GM10248 (cell line): ENCODE measurements at regions not wholly inside any gene's neighbourhood (a gene's known extent, or its start where the extent isn't known, plus 50 kb on each side); places are given as distances from the start of the nearest gene placed in this dataset.

Source experiments
- CTCF ChIA-PET: fragments of 300-600 bp; sonication (Branson Sonifier 250); formaldehyde crosslinking; extraction: SDS; loops from one replicate; lab custom pipeline; 2021; ENCODE audit warnings: antibody characterized with exemption; lab: Yijun Ruan, JAX
- POLR2A ChIA-PET: fragments of 350-650 bp; sonication (Branson Sonifier 250); formaldehyde crosslinking; extraction: SDS; loops from one replicate; lab custom pipeline; 2020; ENCODE audit warnings: antibody characterized with exemption; lab: Yijun Ruan, JAX
- DNase-seq: peaks from one replicate; pipeline ENCODE4 v3.0.0; 2012; ENCODE audit errors: extremely low spot score
- TF ChIP-seq, protein P1 (sequence below): IDR thresholded peaks from 2 replicates; pipeline ENCODE4 v1.5.1; 2012; ENCODE audit warnings: mild to moderate bottlenecking, low read depth; ENCODE audit errors: extremely low read depth, missing control alignments, control extremely low read depth

DNA sequence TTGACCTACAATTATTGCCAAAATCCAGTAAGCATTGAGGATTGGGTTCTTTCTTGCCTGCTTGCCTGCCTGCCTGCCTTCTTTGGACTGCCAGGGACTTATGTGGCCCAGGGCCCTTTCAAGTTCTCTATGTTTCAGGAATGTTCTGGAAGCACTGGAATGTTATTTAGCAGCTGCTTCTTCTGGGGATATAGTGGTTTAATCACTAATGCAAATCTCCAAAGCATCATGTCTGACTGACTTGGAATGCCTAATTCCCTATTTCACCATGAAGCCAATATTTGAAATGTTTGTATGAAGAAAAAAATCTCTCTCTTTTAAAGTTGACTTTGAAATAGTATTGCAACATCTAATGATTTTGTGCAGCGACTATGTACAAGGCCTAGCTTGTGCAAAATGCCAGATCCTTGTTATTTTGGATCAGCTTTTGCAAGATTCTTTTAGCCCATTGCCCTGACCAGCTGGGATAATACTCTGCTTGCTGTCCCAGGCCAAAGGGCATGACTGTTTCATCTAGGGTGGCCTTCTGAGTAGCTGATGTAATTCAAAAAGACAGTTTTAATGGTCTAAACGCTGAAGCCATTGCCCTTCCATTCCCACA, 204.6 kb downstream of the RND3 start:
- ChIA-PET POLR2A (no interaction called here), CTCF (interaction anchor here (1.3 kb wide), 2 partner anchors 12 kb away, joined by 3 to 4 read pairs; no protein-coding TSS in a partner anchor)
- DNase-seq: no peak
- TF ChIP-seq, protein P1, sequence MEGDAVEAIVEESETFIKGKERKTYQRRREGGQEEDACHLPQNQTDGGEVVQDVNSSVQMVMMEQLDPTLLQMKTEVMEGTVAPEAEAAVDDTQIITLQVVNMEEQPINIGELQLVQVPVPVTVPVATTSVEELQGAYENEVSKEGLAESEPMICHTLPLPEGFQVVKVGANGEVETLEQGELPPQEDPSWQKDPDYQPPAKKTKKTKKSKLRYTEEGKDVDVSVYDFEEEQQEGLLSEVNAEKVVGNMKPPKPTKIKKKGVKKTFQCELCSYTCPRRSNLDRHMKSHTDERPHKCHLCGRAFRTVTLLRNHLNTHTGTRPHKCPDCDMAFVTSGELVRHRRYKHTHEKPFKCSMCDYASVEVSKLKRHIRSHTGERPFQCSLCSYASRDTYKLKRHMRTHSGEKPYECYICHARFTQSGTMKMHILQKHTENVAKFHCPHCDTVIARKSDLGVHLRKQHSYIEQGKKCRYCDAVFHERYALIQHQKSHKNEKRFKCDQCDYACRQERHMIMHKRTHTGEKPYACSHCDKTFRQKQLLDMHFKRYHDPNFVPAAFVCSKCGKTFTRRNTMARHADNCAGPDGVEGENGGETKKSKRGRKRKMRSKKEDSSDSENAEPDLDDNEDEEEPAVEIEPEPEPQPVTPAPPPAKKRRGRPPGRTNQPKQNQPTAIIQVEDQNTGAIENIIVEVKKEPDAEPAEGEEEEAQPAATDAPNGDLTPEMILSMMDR: no peak

DNA sequence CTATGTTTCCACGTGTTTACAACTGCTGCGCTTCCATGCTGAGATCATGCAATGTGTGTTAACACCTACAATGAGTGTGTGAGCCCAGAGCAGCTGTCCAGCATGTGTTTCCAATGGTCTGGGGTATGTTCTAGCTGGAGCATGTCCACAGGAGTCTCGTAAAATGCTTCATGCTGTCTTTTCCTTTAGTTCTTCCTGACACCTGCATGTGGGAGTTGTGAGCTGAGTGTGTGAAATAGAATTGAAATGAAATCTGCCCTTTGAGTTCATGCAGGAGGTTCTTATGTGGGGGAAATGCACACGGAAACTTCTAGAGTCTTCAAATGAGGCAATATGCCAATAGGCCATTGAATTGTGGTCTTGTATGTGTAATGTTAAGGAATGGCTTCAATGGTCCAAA, 205.1 kb downstream of the RND3 start:
- no peak for DNase-seq
- ChIA-PET POLR2A (no interaction called here), CTCF (interaction anchor here (1.3 kb wide), 2 partner anchors 11 to 13 kb away, joined by 3 to 4 read pairs; no protein-coding TSS in a partner anchor)
- TF ChIP-seq, protein P1: no peak

DNA sequence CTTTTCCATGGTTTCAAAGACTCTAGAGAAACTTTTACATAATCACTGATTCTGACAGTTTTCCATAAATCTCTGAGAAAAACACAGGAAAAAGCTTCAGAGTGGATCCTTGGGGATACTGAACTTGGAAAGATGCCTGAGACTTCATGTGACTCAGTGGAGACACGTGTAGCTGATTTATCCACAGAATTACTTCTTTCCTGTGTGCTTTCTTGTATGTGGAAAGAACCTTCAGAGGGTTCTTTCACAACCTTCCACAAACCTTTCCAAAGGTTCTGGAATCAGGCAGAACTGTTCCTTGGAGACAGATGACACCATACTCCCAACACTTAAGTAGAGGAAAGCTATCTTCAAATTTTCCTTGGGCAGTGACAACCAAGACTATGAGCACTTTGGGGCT, 207.2 kb downstream of the RND3 start:
- TF ChIP-seq, protein P1: no peak
- ChIA-PET CTCF (no interaction called here), POLR2A (no interaction called here)
- DNase-seq: no peak

DNA sequence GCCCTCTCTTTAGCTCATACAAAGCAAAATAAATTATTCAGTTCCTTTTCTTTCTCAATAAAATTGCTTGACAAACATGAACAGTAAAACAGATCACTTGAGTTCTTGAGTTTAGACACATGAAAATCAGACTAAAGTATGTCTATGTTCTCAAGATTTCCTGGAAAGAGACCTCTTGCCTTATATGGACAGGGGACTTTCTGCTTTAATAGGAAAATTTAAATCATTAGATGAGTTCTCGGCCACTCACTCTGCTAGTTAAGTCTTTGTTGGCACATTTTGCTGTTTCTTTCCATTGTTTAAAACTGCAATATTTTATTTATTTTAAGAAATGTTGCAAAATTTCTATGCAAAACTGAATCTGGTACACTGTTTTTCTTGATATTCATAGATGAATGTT, 207.8 kb downstream of the RND3 start:
- ChIA-PET CTCF (no interaction called here), POLR2A (no interaction called here)
- TF ChIP-seq, protein P1: no peak
- DNase-seq: no peak

GRCh38 chr2:150276737-150277136, 210.7 kb downstream of the RND3 start:
- no peak for DNase-seq

DNA sequence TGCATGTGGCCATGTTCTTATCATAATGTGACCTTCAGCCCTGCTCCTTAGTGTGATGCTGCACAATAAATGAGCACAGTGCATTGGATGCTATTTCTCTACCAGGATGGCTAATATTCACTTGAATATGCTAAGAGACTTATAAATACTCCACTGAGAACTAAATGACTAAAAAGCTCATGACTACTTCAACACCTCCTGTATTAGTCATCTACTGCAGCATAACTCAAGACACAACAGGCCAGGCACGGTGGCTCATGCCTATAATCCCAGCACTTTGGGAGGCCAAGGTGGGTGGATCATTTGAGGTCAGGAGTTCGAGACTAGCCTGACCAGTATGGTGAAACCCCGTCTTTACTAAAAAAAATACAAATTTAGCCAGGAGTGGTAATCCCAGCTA, 213.4 kb downstream of the RND3 start:
- POLR2A ChIA-PET: no interaction called here
- CTCF ChIA-PET: no interaction called here
- TF ChIP-seq, protein P1: no peak
- no peak for DNase-seq

More at GRCh38 chr2:150276737-150277136, 210.7 kb downstream of the RND3 start:
- ChIA-PET POLR2A (no interaction called here), CTCF (no interaction called here)
- TF ChIP-seq, protein P1: no peak
